ENCODE measurements at regions not wholly inside any gene's neighbourhood (a gene's known extent, or its start where the extent isn't known, plus 50 kb on each side); places are given as distances from the start of the nearest gene placed in this dataset.

DNA sequence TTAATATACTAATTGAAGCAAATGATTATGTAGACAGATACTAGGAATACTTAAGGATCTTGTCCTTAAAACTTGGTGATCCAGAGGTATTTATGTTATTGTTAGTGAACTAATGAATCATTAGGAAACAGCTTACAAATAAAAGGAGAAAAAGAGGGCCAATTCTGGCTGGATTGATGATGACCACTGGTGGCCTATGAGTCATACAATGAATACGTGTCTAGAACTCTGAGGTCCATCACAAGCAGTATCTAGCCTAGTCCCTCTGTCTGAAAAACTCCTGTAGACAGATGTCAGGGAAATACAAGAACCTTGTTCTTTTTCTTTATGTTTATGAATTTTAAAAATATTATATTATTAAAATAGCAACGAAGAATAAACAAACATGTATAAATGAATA is 51.7 kb upstream of the RTL1 start:
- no peak for DNase-seq (ENCODE audit: low spot score)

DNA sequence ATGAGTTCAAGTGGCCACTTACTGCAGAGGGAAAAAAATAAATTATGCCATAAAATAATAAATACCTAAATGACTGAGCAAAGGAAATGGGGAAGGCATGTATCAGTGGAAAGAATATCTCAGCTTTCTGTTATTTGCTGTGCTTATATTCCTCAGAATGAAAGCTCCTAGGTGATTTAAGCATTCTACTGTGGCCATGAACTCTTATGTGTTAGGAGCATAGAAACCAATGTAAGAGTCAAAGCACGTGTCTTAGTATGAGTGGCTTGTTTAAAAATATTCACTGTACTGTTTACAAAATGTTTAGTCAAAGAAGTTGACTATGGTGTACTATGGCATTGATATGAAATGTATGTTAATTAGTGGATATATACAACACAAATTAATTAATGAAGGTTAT is 59.0 kb upstream of the RTL1 start:
- DNase-seq (ENCODE audit: low spot score) = no peak

DNA sequence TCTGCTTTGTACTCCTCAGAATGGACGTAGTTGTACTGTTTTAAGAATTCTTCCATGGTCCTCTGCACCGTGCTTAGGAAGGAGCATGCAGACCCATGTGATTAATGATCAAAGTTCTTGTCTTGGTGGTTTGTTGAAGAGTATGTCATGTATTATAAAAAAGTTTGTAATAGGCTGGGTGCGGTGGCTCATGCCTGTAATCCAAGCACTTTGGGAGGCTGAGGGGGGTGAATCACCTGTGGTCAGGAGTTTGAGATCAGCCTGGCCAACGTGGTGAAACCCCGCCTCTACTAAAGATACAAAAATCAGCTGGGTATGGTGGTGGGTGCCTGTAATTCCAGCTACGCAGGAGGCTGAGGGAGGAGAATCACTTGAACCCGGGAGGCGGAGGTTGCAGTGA is 61.8 kb upstream of the RTL1 start:
- no peak for DNase-seq (ENCODE audit: low spot score)

DNA sequence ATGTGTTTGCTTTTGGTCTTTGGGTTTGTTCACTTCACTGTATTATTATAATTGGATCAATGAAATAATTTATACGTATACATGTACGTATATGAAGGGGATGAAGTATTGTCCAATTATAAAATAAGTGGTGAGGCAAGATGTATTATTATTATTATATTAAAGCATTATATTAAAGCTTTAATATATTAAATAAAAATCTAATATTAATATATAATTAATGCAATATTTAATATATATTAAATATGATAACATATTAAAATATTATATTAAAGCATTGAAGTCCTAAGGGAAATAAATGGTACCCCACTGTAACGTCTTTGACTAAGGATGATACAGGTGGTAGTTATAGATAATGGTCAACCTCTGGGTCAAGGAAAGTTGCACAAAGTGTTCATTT is 63.7 kb upstream of the RTL1 start:
- DNase-seq (ENCODE audit: low spot score) = no peak

DNA sequence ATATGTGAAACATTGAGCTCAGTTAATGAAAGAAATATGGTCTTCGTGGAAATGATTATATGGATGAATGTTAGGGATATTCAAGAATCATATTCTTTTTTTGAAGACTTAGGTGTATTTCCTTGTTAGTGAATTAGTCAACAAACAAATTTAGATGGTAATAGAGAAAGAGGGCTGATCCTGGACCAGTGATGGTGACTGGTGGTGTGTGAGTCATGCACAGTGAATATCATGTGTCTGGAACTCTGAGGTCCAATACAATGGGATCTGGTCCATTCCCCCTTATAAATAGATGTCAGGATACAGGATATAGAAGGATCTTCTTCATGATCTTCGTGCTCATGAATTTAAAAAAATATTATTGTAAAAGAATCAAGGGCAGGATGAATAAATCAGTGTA is 64.4 kb upstream of the RTL1 start:
- no peak for DNase-seq (ENCODE audit: low spot score)

- no peak for DNase-seq (ENCODE audit: low spot score)
Measured at GRCh38 chr14:100972118-100972897, 68.8 kb upstream of the RTL1 start.

DNA sequence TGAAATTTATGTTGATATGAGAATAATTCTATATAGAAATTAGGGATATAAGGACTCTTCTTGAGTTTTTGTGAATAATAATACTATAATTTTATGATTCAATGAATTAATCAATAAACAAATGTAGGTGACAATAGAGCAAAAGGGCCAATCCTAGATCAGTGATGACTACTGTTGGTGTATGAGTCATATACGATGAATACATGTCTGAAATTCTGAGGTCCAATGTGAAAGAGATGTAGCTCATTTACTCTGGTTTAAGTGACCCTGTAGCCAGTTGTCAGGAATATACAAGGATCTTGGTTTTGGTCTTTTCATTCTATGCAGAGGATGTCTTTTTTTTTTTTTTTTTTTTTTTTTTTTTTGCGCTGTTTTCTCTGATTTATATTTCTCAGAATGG is 72.1 kb upstream of the RTL1 start:
- DNase-seq (ENCODE audit: low spot score) = no peak

GRCh38 chr14:100979079-100979478 is 75.6 kb upstream of the RTL1 start:
- DNase-seq (ENCODE audit: low spot score) = no peak

- no peak for DNase-seq (ENCODE audit: low spot score)
Measured at GRCh38 chr14:100979780-100980179, 76.3 kb upstream of the RTL1 start.

- DNase-seq (ENCODE audit: low spot score) = no peak
Measured at GRCh38 chr14:100980823-100981222, 77.3 kb upstream of the RTL1 start.

- DNase-seq (ENCODE audit: low spot score) = no peak
Measured at GRCh38 chr14:100981809-100982208, 78.3 kb upstream of the RTL1 start.

DNA sequence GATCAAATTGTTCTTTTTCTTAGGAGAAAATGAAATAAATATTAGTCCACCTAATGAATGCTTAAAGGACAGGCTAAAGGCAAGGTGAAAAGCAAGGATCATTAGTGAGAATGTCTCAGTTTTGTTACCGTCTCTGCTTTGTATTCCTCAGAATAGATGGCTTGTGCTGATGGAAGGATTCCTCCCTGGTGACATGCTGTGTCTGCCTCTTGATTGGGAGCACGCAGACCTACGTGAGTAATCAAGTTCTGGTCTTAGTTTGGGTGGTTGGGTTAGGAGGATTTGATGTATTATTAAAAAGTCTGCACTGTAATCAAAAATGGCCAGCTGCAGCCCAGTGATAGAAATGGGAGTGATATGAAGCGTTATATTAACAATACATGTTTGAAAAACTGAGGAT is 78.8 kb upstream of the RTL1 start:
- DNase-seq (ENCODE audit: low spot score) = no peak

DNA sequence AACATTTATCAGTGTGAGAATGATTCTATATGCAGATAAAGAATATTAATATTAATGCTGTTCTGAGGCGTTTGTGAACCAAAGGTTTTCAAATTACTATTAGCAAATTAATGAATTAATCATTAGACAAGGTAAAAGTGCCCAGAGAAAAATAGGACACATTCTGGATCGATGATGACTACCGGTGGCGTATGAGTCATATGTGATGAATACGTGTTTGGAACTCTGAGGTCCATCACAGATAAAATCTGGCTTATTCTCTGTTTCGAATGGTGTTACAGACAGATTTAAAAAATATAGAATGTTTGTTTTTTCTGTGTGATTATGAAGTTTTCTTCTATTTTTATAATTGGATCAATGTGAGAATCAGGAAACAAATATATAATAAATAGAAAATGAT is 79.2 kb upstream of the RTL1 start:
- no peak for DNase-seq (ENCODE audit: low spot score)

DNA sequence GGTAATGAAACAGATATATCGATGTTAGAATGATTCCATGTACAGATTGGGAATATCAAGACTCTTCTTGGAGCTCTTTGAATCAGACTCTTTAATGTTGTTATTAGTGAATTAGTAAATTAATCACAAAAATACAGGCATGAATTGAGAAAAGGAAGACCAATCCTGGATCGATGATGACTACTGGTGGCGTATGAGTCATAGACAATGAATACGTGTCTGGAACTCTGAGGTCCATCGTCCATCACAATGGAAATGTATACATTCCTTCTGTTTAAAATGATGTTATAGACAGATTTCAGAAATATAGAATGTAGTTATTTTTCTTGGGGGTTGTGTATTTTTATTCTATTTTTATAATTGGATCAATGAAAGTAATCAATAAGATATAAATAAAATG is 80.2 kb upstream of the RTL1 start:
- DNase-seq (ENCODE audit: low spot score) = no peak

GRCh38 chr14:100988011-100988410 is 84.5 kb upstream of the RTL1 start:
- no peak for DNase-seq (ENCODE audit: low spot score)

- DNase-seq (ENCODE audit: low spot score) = no peak
Measured at GRCh38 chr14:100988411-100988900, 84.9 kb upstream of the RTL1 start.

DNA sequence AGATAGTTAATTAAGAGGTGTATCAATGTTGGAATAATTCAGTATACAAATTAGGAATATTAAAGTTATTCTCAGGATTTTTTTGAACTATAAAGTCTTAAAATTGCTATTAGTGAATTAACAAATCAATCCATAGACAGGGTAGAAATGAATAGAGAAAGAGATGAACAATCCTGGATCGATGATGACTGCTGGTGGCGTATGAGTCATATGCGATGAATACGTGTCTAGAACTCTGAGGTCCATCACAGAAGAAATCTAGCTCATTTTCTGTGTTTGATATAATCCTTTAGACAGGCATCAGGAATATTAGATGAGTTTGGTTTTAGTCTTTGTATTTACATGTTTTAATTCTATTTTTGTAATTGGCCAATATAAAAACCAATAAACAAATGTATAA is 85.4 kb upstream of the RTL1 start:
- no peak for DNase-seq (ENCODE audit: low spot score)

- DNase-seq (ENCODE audit: low spot score) = no peak
Measured at GRCh38 chr14:100989924-100990323, 86.4 kb upstream of the RTL1 start.

GRCh38 chr14:100994082-100994481 is 90.6 kb upstream of the RTL1 start:
- no peak for DNase-seq (ENCODE audit: low spot score)

DNA sequence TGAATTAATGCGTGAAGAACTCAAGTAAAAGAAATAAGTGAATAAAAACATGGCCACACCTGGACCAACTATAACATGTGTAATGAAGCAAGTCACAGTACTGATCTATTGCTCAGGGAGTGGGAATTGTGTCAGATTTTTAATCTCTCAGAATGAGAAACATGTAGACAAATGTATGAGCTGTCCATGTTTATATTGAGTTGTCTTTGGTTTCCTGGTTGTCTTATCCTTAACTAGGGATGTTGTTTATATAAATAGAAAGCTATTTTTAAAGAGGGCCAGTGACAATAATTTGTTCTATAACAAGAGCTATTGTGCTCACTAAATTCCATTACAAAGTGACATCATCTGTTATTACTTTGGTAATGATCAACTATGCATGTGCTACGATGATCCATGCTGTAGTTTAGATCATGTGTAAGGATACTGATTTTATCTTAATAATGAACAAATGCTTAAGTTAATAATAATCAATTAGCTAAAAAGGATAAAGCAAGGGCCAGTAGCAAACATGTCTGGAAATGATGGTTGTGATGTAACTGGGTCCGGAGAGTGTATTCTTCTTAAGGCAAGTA is 91.3 kb upstream of the RTL1 start:
- DNase-seq (ENCODE audit: low spot score) = no peak

GRCh38 chr14:101000711-101001250 is 97.3 kb upstream of the RTL1 start:
- DNase-seq (ENCODE audit: low spot score) = no peak

DNA sequence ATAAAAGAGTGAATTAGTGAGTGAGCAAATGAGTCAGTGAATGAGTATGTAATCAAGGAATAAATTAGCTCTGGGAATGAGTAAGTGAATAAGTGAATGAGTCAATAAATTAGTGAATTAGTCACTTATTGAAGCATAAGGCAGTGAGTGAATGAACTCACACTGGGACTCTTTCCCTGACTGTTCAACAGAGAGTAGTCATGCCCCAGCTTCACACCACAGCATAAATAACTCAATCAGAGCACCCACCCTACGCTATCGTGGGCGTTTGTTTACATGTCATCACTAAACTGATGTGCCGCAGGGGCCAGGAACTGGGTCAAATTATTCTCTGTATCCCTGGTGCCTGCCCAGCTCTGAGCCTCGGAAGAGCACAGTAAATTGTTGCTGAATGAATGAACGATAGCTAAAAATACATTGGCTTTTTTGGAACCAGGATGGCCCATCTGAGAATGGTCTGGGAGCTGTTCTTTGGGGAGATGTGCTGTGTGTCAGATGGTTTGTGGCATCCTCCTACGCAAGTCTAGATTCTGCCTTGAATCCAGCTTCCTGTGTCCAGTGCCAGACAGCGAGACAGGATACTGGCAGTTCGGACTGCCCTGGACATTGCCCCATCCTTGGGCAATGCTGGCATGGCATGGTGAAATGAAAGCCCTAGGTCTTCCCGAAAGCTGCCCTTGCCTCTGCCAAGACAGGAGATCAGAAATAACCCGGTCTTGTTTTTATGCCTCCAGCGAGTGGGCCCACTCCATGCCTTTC is 98.0 kb upstream of the RTL1 start:
- no peak for DNase-seq (ENCODE audit: low spot score)

GRCh38 chr14:101002738-101003137 is 99.2 kb upstream of the RTL1 start:
- no peak for DNase-seq (ENCODE audit: low spot score)
